GM21423 (cell line): ENCODE measurements at regions not wholly inside any gene's neighbourhood (a gene's known extent, or its start where the extent isn't known, plus 50 kb on each side); places are given as distances from the start of the nearest gene placed in this dataset.

Experiments
- ATAC-seq: cut with Tn5 transposase; IDR thresholded peaks from one replicate; pipeline ENCODE4 v1.9.1; 2021; ENCODE audit warnings: mild to moderate bottlenecking, moderate library complexity; ENCODE audit not compliant: unreplicated experiment

DNA sequence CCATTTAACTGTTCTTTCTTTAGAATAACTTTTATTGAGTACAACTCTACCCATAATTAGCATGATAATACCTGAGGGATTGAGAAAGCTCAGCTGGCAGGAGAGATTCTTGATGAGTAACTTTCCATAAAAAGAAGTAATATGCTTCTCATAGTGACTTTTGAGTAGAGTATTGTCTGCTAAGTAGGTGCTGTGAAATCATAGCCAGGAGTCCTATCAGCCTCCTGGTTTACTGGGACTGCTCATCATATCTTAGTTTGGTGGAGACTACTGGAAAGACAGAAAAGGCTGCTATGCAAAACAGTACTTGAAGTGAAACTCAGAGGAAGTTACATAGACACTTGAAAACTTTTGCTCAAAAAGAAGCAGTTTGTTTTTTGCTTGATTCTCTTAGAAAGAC lies 113.3 kb upstream of the ATP2B1 start:
- peak; percentile 63 for ATAC-seq

GRCh38 chr12:89817501-89818226 lies 109.0 kb upstream of the ATP2B1 start:
- no peak for ATAC-seq

- no peak for ATAC-seq
Observed at GRCh38 chr12:89815225-89815624, 106.6 kb upstream of the ATP2B1 start.

GRCh38 chr12:89803412-89803811 lies 94.8 kb upstream of the ATP2B1 start:
- ATAC-seq, result no peak

DNA sequence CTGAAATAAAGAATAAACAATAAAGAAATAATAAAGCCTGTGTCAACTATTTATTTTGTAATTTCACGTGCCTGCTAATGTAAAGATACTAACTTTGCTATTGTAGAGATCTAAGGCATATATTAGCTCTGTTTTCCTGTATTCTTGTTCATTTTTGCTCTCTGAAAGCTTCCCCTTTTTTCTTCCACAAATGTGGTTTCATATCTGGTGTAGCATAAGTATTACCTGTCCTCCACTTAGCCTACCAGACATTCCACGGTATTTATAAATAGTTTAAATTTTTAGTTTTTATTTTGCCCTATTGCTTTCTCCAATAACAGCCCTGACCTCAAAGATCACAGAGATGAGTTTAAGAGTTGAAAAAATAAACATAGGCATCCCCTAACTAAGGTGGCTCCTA lies 92.6 kb upstream of the ATP2B1 start:
- no peak for ATAC-seq

DNA sequence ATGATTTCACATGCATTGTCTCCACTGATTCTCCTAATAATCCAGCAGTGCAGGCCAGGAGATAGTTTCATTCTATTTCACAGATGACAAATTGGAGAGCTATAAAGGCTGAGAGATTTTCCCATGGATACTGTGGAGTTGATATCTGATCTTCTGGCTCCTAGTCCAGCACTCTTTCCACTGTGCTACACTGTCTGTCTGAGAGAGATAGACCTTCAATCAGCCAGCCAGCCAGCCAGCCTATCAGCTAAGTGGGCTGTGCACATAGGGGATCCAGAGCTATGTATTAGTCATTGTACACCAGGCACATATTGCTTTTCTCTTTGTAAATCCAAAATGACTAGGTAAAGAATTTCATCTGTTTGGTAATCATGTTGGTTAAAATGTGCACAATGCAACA lies 91.8 kb upstream of the ATP2B1 start:
- ATAC-seq, result no peak

- ATAC-seq, result no peak
Observed at GRCh38 chr12:89799316-89799715, 90.7 kb upstream of the ATP2B1 start.

- ATAC-seq, result no peak
Observed at GRCh38 chr12:89797436-89797835, 88.8 kb upstream of the ATP2B1 start.

GRCh38 chr12:89796798-89797382 lies 88.3 kb upstream of the ATP2B1 start:
- no peak for ATAC-seq

- no peak for ATAC-seq
Observed at GRCh38 chr12:89793946-89794345, 85.3 kb upstream of the ATP2B1 start.

DNA sequence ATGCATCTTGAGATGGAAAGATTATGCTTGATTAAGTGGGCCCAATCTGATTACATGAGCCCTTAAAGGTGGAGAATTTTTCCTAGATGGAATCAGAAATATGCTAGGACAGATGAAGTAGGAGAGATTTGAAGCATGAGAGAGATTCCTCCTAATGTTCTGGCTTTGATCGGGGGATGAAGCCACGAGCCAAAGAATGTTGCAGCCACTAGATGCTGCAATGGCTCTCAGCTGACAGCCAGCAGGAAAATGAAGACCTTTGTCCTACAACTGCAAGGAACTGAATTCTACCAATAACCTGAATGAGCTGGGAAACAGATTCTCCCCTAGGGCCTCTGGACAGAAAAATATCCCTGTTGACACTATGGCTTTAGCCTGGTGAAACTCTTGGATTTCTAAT lies 82.6 kb upstream of the ATP2B1 start:
- no peak for ATAC-seq

DNA sequence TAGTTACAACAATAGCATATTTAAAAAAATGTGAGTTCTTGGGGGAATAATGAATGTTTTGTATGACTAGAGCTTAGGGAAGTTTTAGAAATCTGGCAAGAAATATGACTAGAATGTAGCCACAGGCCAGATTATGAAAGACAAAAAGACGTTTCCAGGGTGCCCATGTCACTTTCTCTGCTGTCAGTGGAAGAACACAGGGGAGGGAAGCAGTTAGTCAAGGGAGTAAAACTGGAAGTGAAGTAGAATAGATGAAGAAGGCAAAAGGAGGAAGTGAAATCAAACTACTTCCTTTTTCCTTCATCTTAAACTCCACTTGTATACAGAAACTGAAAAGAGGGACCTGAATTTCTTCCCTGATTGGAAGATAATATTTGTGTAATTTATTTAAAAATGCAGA lies 81.2 kb upstream of the ATP2B1 start:
- ATAC-seq, result peak; percentile 89

GRCh38 chr12:89787763-89788162 lies 79.1 kb upstream of the ATP2B1 start:
- ATAC-seq, result no peak

DNA sequence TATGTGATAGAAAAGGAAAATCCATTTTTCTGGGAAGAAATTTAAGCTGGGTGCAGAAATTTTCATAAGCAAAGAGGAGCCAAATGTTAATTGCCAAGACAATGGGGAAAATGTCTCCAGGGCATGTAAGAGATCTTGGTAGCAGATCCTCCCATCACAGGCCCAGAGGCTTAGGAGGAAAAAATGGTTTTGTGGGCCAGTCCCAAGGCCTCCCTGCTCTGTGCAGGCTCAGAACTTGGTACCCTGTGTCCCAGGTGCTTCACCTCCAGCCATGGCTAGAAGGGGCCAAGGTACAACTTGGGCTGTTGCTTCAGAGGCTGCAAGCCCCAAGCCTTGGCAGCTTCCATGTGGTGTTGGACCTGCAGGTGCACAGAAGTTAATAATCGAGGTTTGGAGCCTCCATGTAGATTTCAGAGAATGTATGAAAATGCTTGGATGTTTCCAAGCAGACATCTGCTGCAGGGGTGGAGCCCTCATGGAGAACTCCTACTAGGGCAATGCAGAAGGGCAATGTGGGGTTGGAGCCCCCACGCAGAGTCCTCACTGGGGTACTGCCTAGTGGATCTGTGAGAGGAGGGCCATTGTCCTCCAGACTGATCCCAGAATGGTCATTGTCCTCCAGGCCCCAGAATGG lies 77.7 kb upstream of the ATP2B1 start:
- no peak for ATAC-seq

DNA sequence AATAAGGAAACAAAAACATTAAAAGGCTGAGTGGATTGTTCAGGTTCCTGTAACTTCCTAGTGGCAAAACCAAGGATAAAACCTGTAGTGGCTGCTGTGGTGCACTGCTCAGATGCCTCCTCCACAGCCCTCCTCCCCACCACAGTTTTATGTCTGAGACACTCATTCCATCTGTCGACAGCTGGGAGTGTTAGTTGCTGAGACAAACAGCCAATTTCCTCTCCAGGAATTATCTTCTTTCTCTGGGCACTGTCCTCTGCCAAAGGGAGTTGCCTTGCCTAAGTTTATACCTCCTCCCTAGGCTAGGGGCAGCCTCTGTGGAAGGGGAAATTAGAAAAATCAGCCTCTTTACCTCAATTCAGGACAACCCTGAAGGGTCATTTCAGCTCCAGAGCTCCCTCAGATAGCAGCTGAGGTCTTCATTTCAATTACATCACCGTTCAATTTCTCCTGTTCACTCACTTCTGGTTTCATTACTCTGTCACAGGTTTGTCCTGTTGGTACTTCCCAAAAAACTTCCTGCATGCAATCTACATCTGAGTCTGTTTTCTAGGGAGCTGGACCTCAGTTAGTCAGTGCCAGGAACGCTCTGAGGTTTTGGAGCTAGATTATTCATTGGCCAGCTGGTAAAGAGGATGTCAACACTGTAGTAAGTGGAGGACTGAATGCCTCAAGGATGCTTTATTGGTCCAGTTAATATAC lies 74.9 kb upstream of the ATP2B1 start:
- ATAC-seq, result no peak

DNA sequence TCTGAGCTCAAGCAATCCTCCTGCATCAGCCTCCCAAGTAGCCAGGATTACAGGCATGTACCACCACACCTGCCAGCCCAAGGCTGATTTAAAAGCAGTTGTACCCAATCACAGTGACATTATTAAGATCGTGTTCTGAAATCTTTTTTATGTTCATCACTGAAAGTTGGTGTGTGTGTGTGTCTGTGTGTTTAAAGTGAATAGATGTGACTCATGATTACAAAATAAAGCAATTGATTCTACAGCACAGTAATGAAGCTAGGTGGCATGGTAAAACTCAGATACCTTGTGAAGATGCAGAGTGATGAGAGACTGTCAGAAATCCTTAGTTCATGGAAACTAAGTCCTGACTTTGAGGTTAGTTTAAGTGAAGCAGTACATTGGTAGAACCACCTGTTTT lies 74.2 kb upstream of the ATP2B1 start:
- ATAC-seq, result no peak

DNA sequence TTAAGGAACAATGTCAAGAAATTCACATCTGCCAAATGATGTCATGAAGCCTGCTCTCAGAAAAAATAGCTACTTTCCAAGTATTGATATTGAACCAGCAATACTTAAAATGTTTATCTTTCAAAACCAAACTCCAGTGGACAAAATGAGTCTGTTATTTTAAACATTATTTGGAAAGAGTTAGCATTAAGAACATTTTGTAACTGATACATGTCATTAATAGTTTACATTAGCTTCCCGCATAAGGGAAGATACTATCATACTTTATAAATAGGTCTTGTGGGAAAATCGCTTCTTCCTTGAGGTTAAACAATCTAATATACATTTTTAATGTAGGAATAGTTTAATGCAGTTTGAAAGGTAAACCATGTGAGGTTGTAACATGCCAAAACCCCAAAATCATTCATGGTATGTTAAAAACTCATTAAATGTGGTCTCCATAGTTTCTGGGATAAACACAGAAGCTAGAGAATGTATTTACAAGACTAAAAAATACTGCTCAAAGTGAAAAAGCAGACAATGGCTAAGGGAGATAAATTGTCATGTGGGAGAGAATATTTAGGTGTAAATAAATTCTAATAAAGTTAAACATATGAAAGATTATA lies 73.4 kb upstream of the ATP2B1 start:
- ATAC-seq, result no peak

DNA sequence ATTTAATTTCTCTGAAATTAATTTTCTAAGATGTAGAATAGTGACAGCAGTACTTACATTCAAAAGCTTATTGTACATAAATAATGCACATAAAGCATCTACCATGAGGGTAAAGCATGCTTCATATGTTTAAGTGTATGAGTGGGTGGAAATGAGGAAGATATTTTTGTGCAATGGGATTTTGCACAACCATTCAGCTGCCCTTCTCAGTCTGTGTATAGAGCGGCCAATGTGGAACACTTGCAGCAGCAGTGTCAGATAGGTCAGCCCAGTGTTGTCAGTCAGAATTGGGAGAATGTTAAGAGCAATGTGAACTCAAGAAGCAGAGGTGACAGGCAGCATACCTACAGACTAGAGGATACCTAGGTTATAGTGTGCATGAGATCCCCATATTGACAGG lies 72.5 kb upstream of the ATP2B1 start:
- ATAC-seq, result no peak

DNA sequence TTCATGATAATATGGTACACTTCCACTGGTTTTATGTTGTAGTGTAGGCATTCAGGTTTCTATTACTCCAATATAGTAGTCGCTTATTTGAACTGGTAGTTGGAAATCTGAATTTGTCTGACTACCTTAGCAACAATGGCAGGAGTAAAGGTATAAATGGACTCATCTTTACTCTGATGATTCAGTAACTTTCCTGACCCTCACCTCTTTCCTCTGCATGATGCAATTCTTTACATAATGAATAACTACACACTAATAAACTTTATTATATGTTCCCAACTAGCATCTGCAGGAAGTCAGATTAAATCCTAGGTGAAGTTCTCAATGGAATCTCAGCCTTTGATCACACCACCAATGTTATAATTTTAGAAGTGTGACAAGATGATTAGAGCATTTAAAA lies 70.5 kb upstream of the ATP2B1 start:
- ATAC-seq, result no peak

GRCh38 chr12:89777733-89778379 lies 69.2 kb upstream of the ATP2B1 start:
- ATAC-seq, result no peak

DNA sequence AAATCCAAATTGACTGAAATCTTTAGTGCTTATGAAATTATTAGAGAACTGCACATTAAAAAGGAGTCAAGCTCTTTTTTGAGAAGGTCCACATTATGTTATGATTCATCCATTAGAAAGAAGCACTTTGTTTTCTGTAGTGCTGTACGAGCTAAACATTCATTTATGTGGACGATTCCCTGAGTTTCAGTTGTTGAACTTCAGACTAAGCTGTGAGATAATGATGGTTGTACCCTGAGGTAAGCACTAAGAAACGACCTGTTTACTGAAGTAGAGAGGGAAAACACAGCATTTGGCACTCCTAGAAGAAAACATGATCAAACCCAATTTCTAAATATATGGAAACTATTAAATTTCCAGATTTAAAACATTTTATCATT lies 67.3 kb upstream of the ATP2B1 start:
- no peak for ATAC-seq
